ENCODE measurements at regions not wholly inside any gene's neighbourhood (a gene's known extent, or its start where the extent isn't known, plus 50 kb on each side); places are given as distances from the start of the nearest gene placed in this dataset.
A peak's percentile ranks its signal among the peaks of the same experiment; 100 is the strongest.

- H3K23ac ChIP-seq (ENCODE audit: low read depth, low read length, poor library complexity), result no peak overlapping the region
- H3K4me2 ChIP-seq (ENCODE audit: insufficient read depth, low read length, poor library complexity, severe bottlenecking), result no peak overlapping the region
- H4K8ac ChIP-seq (ENCODE audit: low read depth, low read length), result no peak overlapping the region
- H2BK15ac ChIP-seq (ENCODE audit: low read length), result no peak overlapping the region
- H4K91ac ChIP-seq (ENCODE audit: low read depth, low read length, poor library complexity), result no peak overlapping the region
- H3K18ac ChIP-seq (ENCODE audit: low read length), result no peak overlapping the region
- no peak overlapping the region for H2AFZ ChIP-seq (ENCODE audit: low read length)
- no peaks in the 10 kb centered on the region for H3K4me1 ChIP-seq (ENCODE audit: control insufficient read depth in 2 of 2, insufficient read depth in 1 of 2, low read depth in 1 of 2, low read length in 2 of 2)
- no peak overlapping the region for H3K27ac ChIP-seq (replicated peaks; ENCODE audit: low read length)
- no peaks in the 10 kb centered on the region for H3K79me1 ChIP-seq (ENCODE audit: low read depth, low read length)
- H3K36me3 ChIP-seq (replicated peaks in 1 of 2; ENCODE audit: control insufficient read depth in 2 of 2, insufficient read depth in 2 of 2, low read length in 2 of 2), result peaks cover 0 to 98% of the 10 kb centered on the region in 2 donors
- no peak for DNase-seq (ENCODE audit: low spot score)
- no peak overlapping the region for H3K4ac ChIP-seq (ENCODE audit: low read length)
- no peaks in the 10 kb centered on the region for H3K27me3 ChIP-seq (ENCODE audit: control insufficient read depth in 3 of 3, insufficient read depth in 3 of 3, low read depth in 1 of 3, low read length in 3 of 3)
- no peak overlapping the region for H3K4me3 ChIP-seq (ENCODE audit: low read length in 2 of 2)
- H3K9ac ChIP-seq (ENCODE audit: low read depth, low read length, poor library complexity), result no peak overlapping the region
- H2BK120ac ChIP-seq (ENCODE audit: low read depth, low read length), result no peak overlapping the region
- no peak overlapping the region for H2BK5ac ChIP-seq (ENCODE audit: low read length)
- no peak overlapping the region for H2AK5ac ChIP-seq (ENCODE audit: low read depth, low read length)
- no peak overlapping the region for H2BK12ac ChIP-seq (ENCODE audit: low read length)
- H3K9me3 ChIP-seq (replicated peaks in 1 of 2; ENCODE audit: control insufficient read depth in 2 of 2, insufficient read depth in 1 of 2, low read depth in 1 of 2, low read length in 2 of 2), result no peaks in the 10 kb centered on the region
- H3K14ac ChIP-seq (ENCODE audit: low read length), result no peak overlapping the region
- WGBS, 2 donors (ENCODE audit: extremely low coverage in 2 of 2, insufficient read length in 2 of 2, insufficient replicate concordance in 1 of 2), result no CpG with 5 or more reads among the region's 1 CpG
These were observed 89.8 kb downstream of the CYB561 start for GRCh38 chr17:63356337-63356757.

- Histone ChIP-seq H3K36me3 (replicated peaks in 1 of 2; ENCODE audit: control insufficient read depth in 2 of 2, insufficient read depth in 2 of 2, low read length in 2 of 2) (peaks cover 0 to 88% of the 10 kb centered on the region in 2 donors), H3K23ac (ENCODE audit: low read depth, low read length, poor library complexity) (no peak overlapping the region), H2BK15ac (ENCODE audit: low read length) (no peak overlapping the region), H2AK5ac (ENCODE audit: low read depth, low read length) (no peak overlapping the region), H2BK5ac (ENCODE audit: low read length) (no peak overlapping the region), H3K18ac (ENCODE audit: low read length) (no peak overlapping the region), H3K79me1 (ENCODE audit: low read depth, low read length) (no peaks in the 10 kb centered on the region), H3K4ac (ENCODE audit: low read length) (no peak overlapping the region), H3K4me2 (ENCODE audit: insufficient read depth, low read length, poor library complexity, severe bottlenecking) (no peak overlapping the region), H2BK120ac (ENCODE audit: low read depth, low read length) (no peak overlapping the region), H2BK12ac (ENCODE audit: low read length) (no peak overlapping the region), H4K8ac (ENCODE audit: low read depth, low read length) (no peak overlapping the region), H2AFZ (ENCODE audit: low read length) (no peak overlapping the region), H3K4me3 (ENCODE audit: low read length in 2 of 2) (no peak overlapping the region), H3K4me1 (ENCODE audit: control insufficient read depth in 2 of 2, insufficient read depth in 1 of 2, low read depth in 1 of 2, low read length in 2 of 2) (no peaks in the 10 kb centered on the region), H4K91ac (ENCODE audit: low read depth, low read length, poor library complexity) (no peak overlapping the region), H3K14ac (ENCODE audit: low read length) (no peak overlapping the region), H3K9ac (ENCODE audit: low read depth, low read length, poor library complexity) (no peak overlapping the region), H3K9me3 (replicated peaks in 1 of 2; ENCODE audit: control insufficient read depth in 2 of 2, insufficient read depth in 1 of 2, low read depth in 1 of 2, low read length in 2 of 2) (no peaks in the 10 kb centered on the region), H3K27ac (replicated peaks; ENCODE audit: low read length) (no peak overlapping the region), H3K27me3 (ENCODE audit: control insufficient read depth in 3 of 3, insufficient read depth in 3 of 3, low read depth in 1 of 3, low read length in 3 of 3) (no peaks in the 10 kb centered on the region)
- no CpG with 5 or more reads among the region's 6 CpGs for WGBS, 2 donors (ENCODE audit: extremely low coverage in 2 of 2, insufficient read length in 2 of 2, insufficient replicate concordance in 1 of 2)
- no peak for DNase-seq (ENCODE audit: low spot score)
These were observed 87.8 kb downstream of the CYB561 start for GRCh38 chr17:63358111-63358839.

GRCh38 chr17:63358956-63359355 is 87.2 kb downstream of the CYB561 start:
- H3K36me3 ChIP-seq (replicated peaks in 1 of 2; ENCODE audit: control insufficient read depth in 2 of 2, insufficient read depth in 2 of 2, low read length in 2 of 2), result peaks cover 0 to 83% of the 10 kb centered on the region in 2 donors
- H2AFZ ChIP-seq (ENCODE audit: low read length), result no peak overlapping the region
- no peak overlapping the region for H2BK5ac ChIP-seq (ENCODE audit: low read length)
- H3K23ac ChIP-seq (ENCODE audit: low read depth, low read length, poor library complexity), result no peak overlapping the region
- no peak overlapping the region for H3K27ac ChIP-seq (replicated peaks; ENCODE audit: low read length)
- H4K91ac ChIP-seq (ENCODE audit: low read depth, low read length, poor library complexity), result no peak overlapping the region
- no peak overlapping the region for H3K4me3 ChIP-seq (ENCODE audit: low read length in 2 of 2)
- WGBS, 2 donors (ENCODE audit: extremely low coverage in 2 of 2, insufficient read length in 2 of 2, insufficient replicate concordance in 1 of 2), result no CpG with 5 or more reads among the region's 3 CpGs
- H2BK12ac ChIP-seq (ENCODE audit: low read length), result no peak overlapping the region
- H4K8ac ChIP-seq (ENCODE audit: low read depth, low read length), result no peak overlapping the region
- DNase-seq (ENCODE audit: low spot score), result no peak
- no peak overlapping the region for H3K4me2 ChIP-seq (ENCODE audit: insufficient read depth, low read length, poor library complexity, severe bottlenecking)
- H3K18ac ChIP-seq (ENCODE audit: low read length), result no peak overlapping the region
- no peaks in the 10 kb centered on the region for H3K79me1 ChIP-seq (ENCODE audit: low read depth, low read length)
- no peak overlapping the region for H3K14ac ChIP-seq (ENCODE audit: low read length)
- H2BK15ac ChIP-seq (ENCODE audit: low read length), result no peak overlapping the region
- no peak overlapping the region for H3K4ac ChIP-seq (ENCODE audit: low read length)
- no peak overlapping the region for H2AK5ac ChIP-seq (ENCODE audit: low read depth, low read length)
- no peak overlapping the region for H2BK120ac ChIP-seq (ENCODE audit: low read depth, low read length)
- no peaks in the 10 kb centered on the region for H3K4me1 ChIP-seq (ENCODE audit: control insufficient read depth in 2 of 2, insufficient read depth in 1 of 2, low read depth in 1 of 2, low read length in 2 of 2)
- H3K9me3 ChIP-seq (replicated peaks in 1 of 2; ENCODE audit: control insufficient read depth in 2 of 2, insufficient read depth in 1 of 2, low read depth in 1 of 2, low read length in 2 of 2), result no peaks in the 10 kb centered on the region
- no peaks in the 10 kb centered on the region for H3K27me3 ChIP-seq (ENCODE audit: control insufficient read depth in 3 of 3, insufficient read depth in 3 of 3, low read depth in 1 of 3, low read length in 3 of 3)
- no peak overlapping the region for H3K9ac ChIP-seq (ENCODE audit: low read depth, low read length, poor library complexity)

- H3K9me3 ChIP-seq (replicated peaks in 1 of 2; ENCODE audit: control insufficient read depth in 2 of 2, insufficient read depth in 1 of 2, low read depth in 1 of 2, low read length in 2 of 2), result no peaks in the 10 kb centered on the region
- no peak overlapping the region for H2BK120ac ChIP-seq (ENCODE audit: low read depth, low read length)
- no peak overlapping the region for H2BK5ac ChIP-seq (ENCODE audit: low read length)
- H2BK12ac ChIP-seq (ENCODE audit: low read length), result no peak overlapping the region
- H3K79me1 ChIP-seq (ENCODE audit: low read depth, low read length), result no peaks in the 10 kb centered on the region
- no peak overlapping the region for H3K4ac ChIP-seq (ENCODE audit: low read length)
- H3K27ac ChIP-seq (replicated peaks; ENCODE audit: low read length), result no peak overlapping the region
- no peak overlapping the region for H3K9ac ChIP-seq (ENCODE audit: low read depth, low read length, poor library complexity)
- no peaks in the 10 kb centered on the region for H3K27me3 ChIP-seq (ENCODE audit: control insufficient read depth in 3 of 3, insufficient read depth in 3 of 3, low read depth in 1 of 3, low read length in 3 of 3)
- H4K8ac ChIP-seq (ENCODE audit: low read depth, low read length), result no peak overlapping the region
- H2BK15ac ChIP-seq (ENCODE audit: low read length), result no peak overlapping the region
- H3K4me1 ChIP-seq (ENCODE audit: control insufficient read depth in 2 of 2, insufficient read depth in 1 of 2, low read depth in 1 of 2, low read length in 2 of 2), result no peaks in the 10 kb centered on the region
- no peak overlapping the region for H3K18ac ChIP-seq (ENCODE audit: low read length)
- no peak overlapping the region for H3K4me2 ChIP-seq (ENCODE audit: insufficient read depth, low read length, poor library complexity, severe bottlenecking)
- no peak overlapping the region for H2AFZ ChIP-seq (ENCODE audit: low read length)
- no peak overlapping the region for H2AK5ac ChIP-seq (ENCODE audit: low read depth, low read length)
- peak overlapping the region; percentile 60 for H3K14ac ChIP-seq (ENCODE audit: low read length)
- H3K23ac ChIP-seq (ENCODE audit: low read depth, low read length, poor library complexity), result peak overlapping the region; percentile 46
- no CpG with 5 or more reads among the region's 7 CpGs for WGBS, 2 donors (ENCODE audit: extremely low coverage in 2 of 2, insufficient read length in 2 of 2, insufficient replicate concordance in 1 of 2)
- no peak for DNase-seq (ENCODE audit: low spot score)
- peak overlapping the region in 1 of 2 donors; percentile 27 for H3K4me3 ChIP-seq (ENCODE audit: low read length in 2 of 2)
- H3K36me3 ChIP-seq (replicated peaks in 1 of 2; ENCODE audit: control insufficient read depth in 2 of 2, insufficient read depth in 2 of 2, low read length in 2 of 2), result peaks cover 0 to 80% of the 10 kb centered on the region in 2 donors
- no peak overlapping the region for H4K91ac ChIP-seq (ENCODE audit: low read depth, low read length, poor library complexity)
These were observed 84.9 kb downstream of the CYB561 start for GRCh38 chr17:63361182-63361581.

Measured in neuronal stem cell (in vitro differentiated cells).